ENCODE measurements at regions not wholly inside any gene's neighbourhood (a gene's known extent, or its start where the extent isn't known, plus 50 kb on each side); places are given as distances from the start of the nearest gene placed in this dataset.

- TF ChIP-seq CTCF (IDR thresholded peaks at IDR 0.05): no peak
- TF ChIP-seq POLR2A (IDR thresholded peaks at IDR 0.05): no peak
Measured at GRCh38 chr5:125607018-125607417, 816.2 kb upstream of the GRAMD2B start.
